Neural cell (in vitro differentiated cells): ENCODE measurements at regions not wholly inside any gene's neighbourhood (a gene's known extent, or its start where the extent isn't known, plus 50 kb on each side); places are given as distances from the start of the nearest gene placed in this dataset.
A peak's percentile ranks its signal among the peaks of the same experiment; 100 is the strongest.
"Not testable (repeated sequence)": the region's sequence is repeated elsewhere in the genome, so short reads cannot be mapped to it uniquely, and the experiment has no call there.

Experiments
- H2AFZ ChIP-seq: fragments of 200-600, 300-800 bp; sonication (generic), shearing (Covaris generic); 2 replicates; pipeline ENCODE4 v1.6.0; 2014; ENCODE audit warnings: low read depth, mild to moderate bottlenecking, antibody characterized with exemption, low read length, moderate library complexity
- H3F3A ChIP-seq: fragments of 200-600 bp; shearing (Covaris generic); 2 replicates; pipeline ENCODE4 v1.6.1; 2016; ENCODE audit warnings: mild to moderate bottlenecking, moderate library complexity, mixed read lengths, antibody characterized with exemption, low read length; ENCODE audit not compliant: insufficient read depth, poor library complexity, severe bottlenecking
- H3K27ac ChIP-seq: fragments of 200-600, 300-800 bp; sonication (generic), shearing (Covaris generic); 2 replicates; pipeline ENCODE4 v1.5.1; 2014; ENCODE audit warnings: mild to moderate bottlenecking, low read length, moderate library complexity
- H3K27me3 ChIP-seq: fragments of 300-800, 200-600 bp; sonication (generic), shearing (Covaris generic); 2 replicates; pipeline ENCODE4 v1.6.0; 2014; ENCODE audit warnings: mild to moderate bottlenecking, low read depth, low read length, moderate library complexity; ENCODE audit not compliant: insufficient read depth
- H3K36me3 ChIP-seq: fragments of 300-800, 200-600 bp; sonication (generic), shearing (Covaris generic); 2 replicates; pipeline ENCODE4 v1.5.1; 2014; ENCODE audit warnings: mild to moderate bottlenecking, antibody characterized with exemption, low read length, moderate library complexity; ENCODE audit not compliant: insufficient read depth
- H3K4me2 ChIP-seq: fragments of 300-800, 200-600 bp; sonication (generic), shearing (Covaris generic); 2 replicates; pipeline ENCODE4 v1.6.0; 2014; ENCODE audit warnings: mild to moderate bottlenecking, low read length
- H3K4me3 ChIP-seq: fragments of 300-800, 200-600 bp; sonication (generic), shearing (Covaris generic); 2 replicates; pipeline ENCODE4 v1.5.1; 2014; ENCODE audit warnings: mild to moderate bottlenecking, low read length, moderate library complexity
- H3K79me2 ChIP-seq: fragments of 200-600 bp; shearing (Covaris generic); replicated peaks from 2 replicates; pipeline ENCODE4 v1.6.0; 2014; ENCODE audit warnings: mild to moderate bottlenecking, low read length, moderate library complexity; ENCODE audit not compliant: insufficient read depth
- H3K9ac ChIP-seq: fragments of 300-800, 200-600 bp; sonication (generic), shearing (Covaris generic); 2 replicates; pipeline ENCODE4 v1.6.1; 2016; ENCODE audit warnings: mild to moderate bottlenecking, low read length, mixed read lengths
- H3K9me2 ChIP-seq: fragments of 200-600 bp; shearing (Covaris generic); 2 replicates; pipeline ENCODE4 v1.6.1; 2016; ENCODE audit warnings: mild to moderate bottlenecking, low read length, mixed read lengths; ENCODE audit not compliant: insufficient read depth
- H3K9me3 ChIP-seq: fragments of 200-600, 300-800 bp; sonication (generic), shearing (Covaris generic); 2 replicates; pipeline ENCODE4 v1.6.1; 2016; ENCODE audit warnings: mild to moderate bottlenecking, mixed run types, low read length, moderate library complexity, mixed read lengths
- H4K20me1 ChIP-seq: fragments of 200-600 bp; shearing (Covaris generic); 2 replicates; pipeline ENCODE4 v1.6.1; 2016; ENCODE audit warnings: mild to moderate bottlenecking, mixed run types; ENCODE audit not compliant: insufficient read depth
- CTCF ChIP-seq: fragments of 450-650 bp; IDR thresholded peaks from 2 replicates; pipeline ENCODE4 v1.5.1; 2014; ENCODE audit warnings: antibody characterized with exemption, mild to moderate bottlenecking, moderate library complexity; ENCODE audit not compliant: poor library complexity, severe bottlenecking
- EP300 ChIP-seq: fragments of 450-650 bp; conservative IDR thresholded peaks from 2 replicates; pipeline ENCODE4 v1.6.1; 2014; ENCODE audit warnings: antibody characterized with exemption, mild to moderate bottlenecking, moderate library complexity; ENCODE audit not compliant: poor library complexity, severe bottlenecking
- EZH2 ChIP-seq: fragments of 200-600, 300-800 bp; shearing (Covaris generic), sonication (generic); IDR thresholded peaks from 2 replicates; pipeline ENCODE4 v1.6.1; 2014; ENCODE audit warnings: antibody characterized with exemption, low read length, borderline replicate concordance, mild to moderate bottlenecking; ENCODE audit not compliant: insufficient read depth, poor library complexity, severe bottlenecking
- MXI1 ChIP-seq: fragments of 450-650 bp; conservative IDR thresholded peaks from 2 replicates; pipeline ENCODE4 v1.6.1; 2014; ENCODE audit warnings: antibody characterized with exemption, mild to moderate bottlenecking; ENCODE audit not compliant: poor library complexity, severe bottlenecking
- POLR2AphosphoS5 ChIP-seq: IDR thresholded peaks from 2 replicates; pipeline ENCODE4 v1.6.1; 2012
- SMC3 ChIP-seq: fragments of 450-650 bp; conservative IDR thresholded peaks from 2 replicates; pipeline ENCODE4 v1.6.1; 2014; ENCODE audit warnings: antibody characterized with exemption, mild to moderate bottlenecking, moderate library complexity; ENCODE audit not compliant: poor library complexity
- TF ChIP-seq, protein P1 (sequence below): IDR thresholded peaks from 2 replicates; pipeline ENCODE4 v1.6.1; 2012; ENCODE audit warnings: borderline replicate concordance

- H3F3A ChIP-seq, H3K9me2 ChIP-seq, H3K27me3 ChIP-seq, H4K20me1 ChIP-seq, H3K27ac ChIP-seq, H3K4me2 ChIP-seq, H2AFZ ChIP-seq, H3K9me3 ChIP-seq, H3K4me3 ChIP-seq, H3K79me2 ChIP-seq, H3K36me3 ChIP-seq, H3K9ac ChIP-seq: not testable (repeated sequence)
- TF ChIP-seq SMC3 (peak; percentile 12), CTCF (peak; percentile 33)
Observed at GRCh38 chr1:157310805-157311729, 172.9 kb upstream of the ETV3 start.

- TF ChIP-seq EP300 (no peak), MXI1 (no peak), SMC3 (no peak), CTCF (no peak), POLR2AphosphoS5 (no peak), EZH2 (no peak)
- TF ChIP-seq, protein P1, sequence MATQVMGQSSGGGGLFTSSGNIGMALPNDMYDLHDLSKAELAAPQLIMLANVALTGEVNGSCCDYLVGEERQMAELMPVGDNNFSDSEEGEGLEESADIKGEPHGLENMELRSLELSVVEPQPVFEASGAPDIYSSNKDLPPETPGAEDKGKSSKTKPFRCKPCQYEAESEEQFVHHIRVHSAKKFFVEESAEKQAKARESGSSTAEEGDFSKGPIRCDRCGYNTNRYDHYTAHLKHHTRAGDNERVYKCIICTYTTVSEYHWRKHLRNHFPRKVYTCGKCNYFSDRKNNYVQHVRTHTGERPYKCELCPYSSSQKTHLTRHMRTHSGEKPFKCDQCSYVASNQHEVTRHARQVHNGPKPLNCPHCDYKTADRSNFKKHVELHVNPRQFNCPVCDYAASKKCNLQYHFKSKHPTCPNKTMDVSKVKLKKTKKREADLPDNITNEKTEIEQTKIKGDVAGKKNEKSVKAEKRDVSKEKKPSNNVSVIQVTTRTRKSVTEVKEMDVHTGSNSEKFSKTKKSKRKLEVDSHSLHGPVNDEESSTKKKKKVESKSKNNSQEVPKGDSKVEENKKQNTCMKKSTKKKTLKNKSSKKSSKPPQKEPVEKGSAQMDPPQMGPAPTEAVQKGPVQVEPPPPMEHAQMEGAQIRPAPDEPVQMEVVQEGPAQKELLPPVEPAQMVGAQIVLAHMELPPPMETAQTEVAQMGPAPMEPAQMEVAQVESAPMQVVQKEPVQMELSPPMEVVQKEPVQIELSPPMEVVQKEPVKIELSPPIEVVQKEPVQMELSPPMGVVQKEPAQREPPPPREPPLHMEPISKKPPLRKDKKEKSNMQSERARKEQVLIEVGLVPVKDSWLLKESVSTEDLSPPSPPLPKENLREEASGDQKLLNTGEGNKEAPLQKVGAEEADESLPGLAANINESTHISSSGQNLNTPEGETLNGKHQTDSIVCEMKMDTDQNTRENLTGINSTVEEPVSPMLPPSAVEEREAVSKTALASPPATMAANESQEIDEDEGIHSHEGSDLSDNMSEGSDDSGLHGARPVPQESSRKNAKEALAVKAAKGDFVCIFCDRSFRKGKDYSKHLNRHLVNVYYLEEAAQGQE = no peak
- Histone ChIP-seq H3F3A (no peaks in the 10 kb centered on the region), H3K9me2 (no peaks in the 10 kb centered on the region), H3K27me3 (no peaks in the 10 kb centered on the region), H3K9me3 (no peaks in the 10 kb centered on the region), H3K4me3 (no peak overlapping the region), H3K79me2 (no peaks in the 10 kb centered on the region), H3K4me2 (no peak overlapping the region), H3K27ac (no peak overlapping the region), H2AFZ (no peak overlapping the region), H4K20me1 (no peaks in the 10 kb centered on the region), H3K9ac (no peak overlapping the region), H3K36me3 (no peaks in the 10 kb centered on the region)
Observed at GRCh38 chr1:157310401-157310800, 172.2 kb upstream of the ETV3 start.
